Renal cortex interstitium (tissue), 11 donors: ENCODE measurements at regions not wholly inside any gene's neighbourhood (a gene's known extent, or its start where the extent isn't known, plus 50 kb on each side); places are given as distances from the start of the nearest gene placed in this dataset.

Experiments
- DNase-seq, 11 donors: peaks; one replicate each; pipeline ENCODE4 v3.0.0-alpha.2; 2013; ENCODE audit warnings: low read depth in 9 of 11, low spot score in 4 of 11; ENCODE audit errors: extremely low read depth in 1 of 11

DNA sequence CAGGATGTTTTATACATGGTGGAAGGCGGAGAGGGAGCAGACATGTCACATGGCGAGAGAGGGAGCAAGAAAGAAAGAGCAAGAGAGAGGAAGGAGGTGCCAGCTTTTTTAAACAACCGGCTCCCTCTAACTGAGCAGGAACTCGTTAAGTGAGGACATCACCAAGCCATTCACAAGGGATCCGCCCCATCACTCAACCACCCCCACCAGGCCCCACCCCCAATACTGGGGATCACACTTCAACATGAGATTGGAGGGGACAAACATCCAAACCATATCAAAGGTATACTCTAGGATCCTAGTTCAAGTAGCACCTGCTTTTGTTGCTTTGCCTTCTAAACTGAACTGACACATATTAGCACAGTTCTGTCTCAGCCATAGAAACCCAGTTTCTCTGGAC is 141.9 kb upstream of the KLF14 start:
- no peak for DNase-seq

DNA sequence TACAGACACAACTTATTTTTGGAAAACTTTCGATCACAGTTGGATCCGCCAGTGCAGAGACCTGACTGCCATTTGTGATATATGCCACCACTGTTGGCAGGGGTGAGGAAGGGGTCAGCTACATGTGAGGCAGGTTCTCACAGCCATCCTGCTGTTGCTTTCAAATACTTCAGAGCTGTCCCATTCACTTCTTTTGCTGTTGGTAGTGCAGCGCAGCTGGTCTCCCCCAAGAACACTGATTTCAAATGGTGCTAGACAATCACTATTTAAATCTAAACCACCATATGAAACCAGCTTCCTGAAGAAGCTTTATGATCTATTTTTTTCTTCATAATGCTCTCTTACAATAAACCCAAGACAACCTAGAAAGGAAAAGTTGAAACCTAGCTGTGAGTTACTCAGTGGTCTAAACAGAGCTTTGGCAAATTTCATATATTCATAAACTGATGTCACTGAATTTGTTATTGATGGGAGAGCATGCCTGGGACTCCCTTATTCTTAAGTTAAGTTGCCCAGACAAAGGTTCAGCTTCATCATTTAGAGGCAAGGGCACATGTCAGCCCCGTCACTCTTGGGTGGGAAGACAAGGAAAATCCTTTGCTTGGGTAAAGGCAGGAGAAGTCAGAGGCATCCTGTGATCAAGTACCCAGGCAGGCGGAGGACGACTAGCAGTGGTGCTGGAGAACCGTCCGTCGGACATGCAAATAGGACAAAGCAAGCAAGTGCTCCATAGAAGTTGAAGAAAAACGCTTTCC is 143.4 kb upstream of the KLF14 start:
- no peak for DNase-seq

DNA sequence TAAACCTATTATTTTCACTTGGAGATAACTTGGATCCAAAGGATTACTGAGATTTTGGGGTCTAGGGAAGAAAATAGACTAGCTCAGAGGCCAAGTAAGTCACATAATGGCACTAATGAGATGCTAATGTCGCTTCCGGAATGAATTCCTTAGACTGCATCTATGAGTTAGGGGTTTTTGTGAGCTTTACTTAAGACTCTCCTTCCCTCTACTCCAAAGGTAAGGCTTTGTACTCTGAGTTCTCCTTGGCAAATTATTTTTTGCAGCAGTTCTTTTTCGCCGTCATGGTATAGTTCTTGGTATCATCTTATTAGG is 143.9 kb upstream of the KLF14 start:
- no peak for DNase-seq

DNA sequence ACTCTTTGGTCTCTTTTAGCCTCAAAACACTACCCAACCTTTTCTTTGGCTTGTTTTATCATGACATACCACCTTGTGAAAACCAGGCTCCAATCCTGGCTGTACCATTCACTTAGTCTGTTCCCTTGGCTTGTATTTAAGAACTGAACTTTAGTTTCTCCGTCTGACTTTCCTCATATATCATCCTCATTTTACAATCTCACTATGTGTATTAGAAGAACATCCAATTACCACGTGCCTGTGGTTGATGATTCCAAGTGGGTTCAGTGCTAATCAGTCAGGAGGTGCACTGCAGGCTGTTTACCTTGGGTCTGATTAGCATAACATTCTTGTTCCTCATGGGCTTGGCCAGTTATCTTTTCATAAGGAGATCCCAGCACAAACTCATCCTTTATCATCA is 144.8 kb upstream of the KLF14 start:
- DNase-seq, result no peak

DNA sequence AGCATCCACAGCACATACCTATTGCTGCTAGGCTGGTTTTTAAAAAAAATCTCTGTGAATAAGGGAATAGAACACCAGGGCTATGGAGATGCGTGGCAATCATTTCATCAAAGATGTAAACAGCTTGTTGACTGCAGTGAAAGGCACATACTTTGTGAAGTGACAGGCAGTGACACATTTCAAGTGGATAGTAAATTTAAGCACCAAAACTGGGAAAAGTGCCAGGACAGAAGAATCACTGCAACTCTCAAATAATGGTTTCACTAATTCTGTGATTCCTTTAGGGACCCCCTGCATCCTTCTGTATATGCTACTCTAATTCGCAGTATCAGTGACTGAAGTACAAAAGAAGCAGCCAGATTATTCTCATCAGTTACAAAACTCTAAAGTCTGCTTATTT is 145.2 kb upstream of the KLF14 start:
- no peak for DNase-seq

DNA sequence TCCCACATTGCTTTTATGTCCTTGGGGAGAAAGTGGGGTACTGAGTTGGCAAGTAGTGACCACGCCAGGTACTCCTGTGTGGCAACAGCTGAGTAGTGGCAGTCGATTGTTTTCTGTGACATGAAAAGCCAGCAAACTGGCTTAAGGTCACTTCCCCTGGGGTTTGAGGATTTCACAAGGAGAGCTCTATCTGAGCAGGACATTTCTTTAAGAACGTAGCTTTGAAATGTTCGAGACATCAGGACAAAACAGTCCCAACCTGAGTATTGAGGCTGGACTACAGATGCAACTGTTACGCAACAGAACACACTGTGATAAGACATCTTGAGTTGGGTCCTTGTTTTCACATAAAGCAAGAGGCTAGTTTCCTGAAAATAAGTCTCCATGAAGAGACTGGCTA is 146.7 kb upstream of the KLF14 start:
- no peak for DNase-seq

DNA sequence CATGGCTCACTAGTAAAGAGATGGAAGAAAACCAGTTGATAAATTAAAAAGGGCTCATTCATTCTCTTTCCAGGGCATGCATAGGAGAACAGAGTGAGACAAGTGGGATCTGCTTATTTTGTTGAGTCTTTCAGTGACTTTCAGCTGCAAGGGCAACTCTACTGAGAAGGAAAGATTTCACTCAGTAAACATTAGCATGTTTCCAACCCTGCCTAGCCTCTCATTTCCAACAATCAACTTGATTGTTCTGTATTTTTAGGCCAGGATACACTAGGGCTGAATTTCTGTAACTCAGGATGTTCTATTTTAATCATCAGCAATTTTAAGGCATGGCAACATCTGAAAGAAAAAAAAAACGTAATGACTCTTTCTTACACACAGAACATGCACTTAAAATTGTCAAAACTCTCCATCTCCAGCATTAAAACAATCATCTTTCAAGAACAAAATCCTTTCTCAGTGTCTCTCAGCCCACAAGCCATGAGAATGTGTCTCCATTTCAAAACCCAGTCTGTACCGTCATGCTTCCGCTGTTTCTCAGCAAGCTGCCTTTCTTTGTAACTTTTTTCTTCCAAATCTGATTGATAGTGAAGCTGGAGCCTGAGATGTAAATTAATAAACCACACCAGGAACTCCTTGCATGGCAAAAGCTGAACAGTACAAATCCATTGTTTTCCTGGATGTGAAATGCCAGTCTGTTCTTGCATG is 147.2 kb upstream of the KLF14 start:
- no peak for DNase-seq

DNA sequence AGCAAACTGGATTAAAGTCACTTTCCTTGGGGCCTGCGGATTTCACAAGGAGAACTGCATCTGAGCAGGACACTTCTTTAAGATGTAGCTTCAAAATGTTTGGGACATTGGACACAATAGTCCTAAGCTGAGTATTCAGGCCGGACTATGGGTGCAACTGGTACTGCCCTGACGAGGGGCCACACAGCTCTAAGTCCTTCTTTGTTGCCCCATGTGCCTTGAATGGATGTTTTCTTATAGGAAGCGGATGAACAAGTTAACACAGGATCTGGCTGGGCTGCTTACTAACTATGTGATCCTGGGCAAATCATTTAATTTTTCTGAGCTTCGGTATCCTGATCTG is 147.8 kb upstream of the KLF14 start:
- DNase-seq, result no peak

DNA sequence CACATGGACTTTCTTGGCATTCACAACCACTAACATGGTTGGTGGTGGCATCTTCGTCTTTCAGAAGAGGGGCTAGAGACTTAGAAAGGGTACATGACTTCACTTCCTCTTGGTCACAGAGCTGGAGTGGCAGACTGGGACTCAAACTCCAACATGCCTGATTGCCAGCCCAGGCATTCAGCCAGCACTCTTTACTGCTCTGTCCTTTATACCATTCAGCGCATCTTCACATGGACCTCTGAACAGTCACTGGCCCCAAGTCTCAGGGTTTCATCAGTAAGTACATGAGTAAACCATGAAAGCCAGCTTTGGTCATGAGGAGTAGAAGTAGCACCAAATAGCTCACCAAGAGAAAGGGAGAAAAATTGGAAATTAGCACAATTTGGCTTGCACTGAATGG is 148.4 kb upstream of the KLF14 start:
- DNase-seq, result no peak

DNA sequence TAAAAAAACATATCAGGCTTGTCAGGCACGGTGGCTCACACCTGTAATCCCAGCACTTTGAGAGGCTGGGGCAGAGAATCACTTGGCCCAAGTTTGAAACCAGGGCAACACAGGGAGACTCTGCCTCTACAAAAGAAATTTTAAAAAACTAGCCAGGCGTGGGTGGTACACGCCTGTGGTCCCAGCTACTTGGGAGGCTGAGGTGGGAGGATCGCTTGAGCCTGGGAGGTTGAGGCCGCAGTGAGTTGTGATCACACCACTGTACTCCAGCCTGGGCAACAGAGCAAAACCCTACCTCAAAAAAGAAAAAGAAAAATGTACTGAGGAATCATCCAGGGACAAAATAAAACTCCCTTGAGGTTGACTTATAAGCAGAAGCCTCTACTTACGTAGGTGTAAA is 149.9 kb upstream of the KLF14 start:
- DNase-seq, result no peak

DNA sequence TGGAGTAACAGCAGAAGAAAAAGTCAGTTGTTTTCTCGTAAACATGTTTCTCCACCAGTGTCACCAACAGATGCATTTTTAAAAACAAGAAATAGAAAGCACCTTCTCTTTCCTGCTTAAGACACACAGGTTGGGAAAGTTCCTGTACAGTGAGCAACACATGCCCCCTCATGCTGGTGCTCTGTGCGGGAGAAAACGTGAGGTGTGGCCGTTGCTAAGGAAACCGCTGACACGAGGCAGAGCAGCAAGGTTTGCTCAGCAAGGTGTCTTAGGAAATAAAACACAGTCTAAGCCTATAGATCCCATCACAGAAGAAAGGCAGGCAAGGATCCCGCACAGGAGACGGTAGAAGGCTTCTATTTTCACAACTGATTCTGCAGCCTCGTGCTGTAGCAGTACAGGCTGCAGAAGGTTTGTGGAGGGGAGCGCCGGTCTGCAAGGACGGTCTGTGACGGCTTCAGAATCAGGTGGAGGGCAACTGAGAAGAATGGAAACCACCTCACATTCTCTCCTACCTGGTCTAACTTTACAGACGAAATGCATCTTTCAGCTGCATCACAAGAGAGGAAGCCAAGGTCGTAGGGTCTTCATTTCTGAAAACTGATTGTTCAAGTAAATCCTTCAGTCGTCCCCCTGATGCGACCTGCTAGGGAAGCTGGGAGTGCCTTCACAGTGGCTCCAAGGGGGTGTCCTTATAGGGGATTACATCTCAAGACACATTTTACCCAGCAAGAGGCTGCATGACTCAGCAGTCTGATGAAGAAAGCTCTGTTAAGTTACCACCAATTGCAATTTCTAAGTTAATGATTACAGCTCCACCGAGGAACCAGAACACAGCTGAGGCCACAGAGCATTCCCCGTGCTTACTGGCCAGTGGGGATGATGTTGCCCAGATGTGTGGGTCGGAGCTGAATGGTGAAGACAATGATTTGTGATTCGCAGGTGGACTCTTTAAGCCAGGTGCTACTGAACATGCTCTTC is 150.7 kb upstream of the KLF14 start:
- DNase-seq, result no peak

DNA sequence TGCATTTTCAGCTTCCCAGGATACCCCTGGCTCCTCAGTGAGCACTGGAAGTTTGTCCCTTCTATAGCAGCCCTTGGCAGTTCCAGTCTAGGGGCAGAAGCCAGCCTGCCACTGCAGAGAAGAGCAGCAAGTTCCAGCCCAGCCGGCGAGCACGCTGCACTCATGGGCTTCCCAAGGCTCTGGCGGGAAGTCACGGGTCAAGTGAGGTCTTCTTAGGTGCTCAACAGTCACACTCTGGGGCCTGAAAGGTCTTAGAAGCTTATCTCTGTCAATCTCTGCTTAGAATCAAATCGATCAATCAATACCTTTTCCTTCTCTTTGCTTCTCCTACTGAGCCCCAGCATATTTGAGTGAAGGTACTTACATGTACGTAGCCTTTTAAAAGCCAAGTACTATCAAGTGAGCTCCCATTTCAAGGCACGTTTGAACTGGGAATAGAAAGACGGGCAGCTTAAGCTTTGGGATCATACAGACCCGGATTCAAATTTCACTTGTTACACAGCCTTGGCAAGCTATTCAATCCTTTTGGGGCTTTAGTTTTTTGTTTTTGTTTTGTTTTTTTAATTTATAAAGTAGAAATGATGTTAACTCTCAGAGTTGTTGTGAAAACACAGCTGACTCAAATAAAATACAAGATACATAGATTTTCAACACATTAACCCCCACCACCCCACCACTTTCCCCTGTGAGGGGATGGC is 152.6 kb upstream of the KLF14 start:
- no peak for DNase-seq

DNA sequence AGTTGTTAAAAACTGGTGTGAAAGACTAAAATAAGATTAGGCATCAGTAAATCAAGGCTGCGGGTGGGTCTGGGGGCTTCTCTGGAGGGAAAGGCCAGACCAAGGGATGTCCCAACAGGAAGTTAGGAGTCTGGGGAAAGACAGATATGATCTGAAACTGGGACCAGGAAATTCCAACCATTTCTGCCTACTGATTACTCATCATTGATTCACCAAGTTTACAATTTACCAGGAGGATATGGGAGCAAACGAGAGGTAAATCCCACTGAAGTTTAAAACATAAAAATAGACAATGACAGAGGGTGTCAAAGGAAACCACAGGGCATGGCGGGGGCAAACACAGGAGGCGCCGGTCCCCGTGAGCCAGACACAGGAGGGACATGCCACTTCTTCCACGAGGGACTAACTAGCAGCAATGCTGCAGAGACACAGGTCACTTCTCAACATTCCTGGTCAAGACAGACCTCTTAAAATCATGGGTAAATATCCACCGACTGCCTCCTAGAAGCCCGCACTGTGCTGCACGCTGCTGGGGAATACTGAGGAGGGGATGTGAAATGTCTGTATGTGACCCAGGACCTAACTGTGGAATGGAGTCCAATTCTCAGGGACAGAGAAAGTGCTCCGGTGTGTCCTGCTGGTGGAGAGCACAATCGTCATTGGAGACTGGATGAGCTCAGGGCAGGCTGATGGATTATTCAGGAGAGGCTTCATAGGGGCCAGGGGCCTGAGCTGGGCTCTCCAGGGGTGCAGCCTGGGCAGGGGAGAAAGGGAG is 153.4 kb upstream of the KLF14 start:
- DNase-seq, result no peak

DNA sequence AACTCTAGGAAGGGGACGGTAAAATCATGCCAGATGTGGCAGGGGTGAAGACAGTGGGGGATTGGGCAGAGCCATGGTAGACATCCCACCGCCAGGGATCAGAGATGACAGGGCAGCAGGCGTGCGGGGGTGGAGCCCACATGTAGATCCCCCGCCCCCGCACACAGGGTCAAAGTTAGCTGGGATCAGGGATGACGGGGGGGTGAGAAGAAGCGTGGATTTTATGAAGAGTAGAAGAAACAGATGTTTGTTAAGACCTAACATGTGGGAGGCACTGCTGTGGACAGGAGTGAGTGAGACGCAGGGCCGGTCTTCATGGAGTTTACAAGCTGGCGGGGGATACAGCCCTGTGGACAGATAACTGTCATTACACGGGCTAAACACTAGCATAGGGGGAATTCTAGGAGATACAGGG is 154.0 kb upstream of the KLF14 start:
- no peak for DNase-seq

DNA sequence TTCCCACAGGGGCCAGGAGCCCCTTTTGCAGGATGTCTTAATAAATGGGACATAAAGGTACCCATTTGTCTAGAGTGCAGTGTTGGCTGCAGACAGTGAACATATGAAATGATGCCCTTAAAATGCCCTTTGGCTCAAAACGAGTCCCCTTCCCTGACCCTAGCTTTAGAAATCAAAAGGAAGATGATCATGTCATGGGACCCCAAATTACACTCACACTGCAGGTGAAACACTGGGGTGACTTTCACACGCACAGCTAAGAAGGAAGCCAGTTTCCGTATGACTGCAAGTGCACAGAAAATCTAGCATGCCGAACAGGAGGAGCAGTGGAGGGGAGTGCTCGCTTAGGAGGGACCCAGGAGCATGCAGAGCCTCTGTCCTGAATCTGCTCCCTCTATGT is 154.5 kb upstream of the KLF14 start:
- DNase-seq, result no peak

DNA sequence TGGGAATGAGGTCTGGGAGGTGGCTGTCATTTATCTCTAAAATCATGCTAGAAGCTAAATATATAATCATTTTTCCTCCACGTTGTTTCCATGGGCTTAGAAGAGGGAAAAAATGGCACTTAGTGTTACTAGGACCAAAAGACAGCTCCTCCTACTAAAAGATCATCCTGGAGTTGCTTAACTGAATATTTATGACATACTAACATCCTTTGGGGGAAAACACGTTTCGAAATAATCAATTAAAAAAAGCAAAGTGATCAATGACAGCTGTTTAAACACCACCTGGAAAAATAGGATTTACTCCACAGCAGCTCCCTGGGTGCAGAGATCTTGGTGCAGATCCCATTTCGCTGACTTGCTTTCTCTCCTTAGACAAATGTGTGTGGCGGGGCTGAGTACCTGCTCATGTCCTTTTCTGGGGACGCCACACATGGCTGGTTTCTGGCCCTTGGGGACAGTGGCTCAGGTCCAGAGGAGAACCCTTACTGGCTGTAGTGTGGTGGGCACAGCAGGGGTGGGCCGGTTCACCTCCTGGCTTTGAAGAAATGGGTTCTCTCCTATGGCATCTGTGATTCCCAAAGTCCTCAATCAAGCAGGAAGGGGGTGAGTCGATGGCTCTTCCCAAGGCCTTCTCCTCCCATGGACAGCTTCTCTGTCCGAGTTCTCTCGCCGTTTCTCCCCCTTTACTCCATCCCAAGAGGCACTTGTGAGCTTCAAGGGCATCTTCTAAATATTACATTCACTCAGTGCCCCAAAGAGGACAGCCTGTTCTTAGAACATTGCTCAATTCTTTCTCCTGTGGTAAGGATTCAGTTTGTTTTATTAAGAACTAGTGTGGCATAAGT is 156.4 kb upstream of the KLF14 start:
- no peak for DNase-seq

DNA sequence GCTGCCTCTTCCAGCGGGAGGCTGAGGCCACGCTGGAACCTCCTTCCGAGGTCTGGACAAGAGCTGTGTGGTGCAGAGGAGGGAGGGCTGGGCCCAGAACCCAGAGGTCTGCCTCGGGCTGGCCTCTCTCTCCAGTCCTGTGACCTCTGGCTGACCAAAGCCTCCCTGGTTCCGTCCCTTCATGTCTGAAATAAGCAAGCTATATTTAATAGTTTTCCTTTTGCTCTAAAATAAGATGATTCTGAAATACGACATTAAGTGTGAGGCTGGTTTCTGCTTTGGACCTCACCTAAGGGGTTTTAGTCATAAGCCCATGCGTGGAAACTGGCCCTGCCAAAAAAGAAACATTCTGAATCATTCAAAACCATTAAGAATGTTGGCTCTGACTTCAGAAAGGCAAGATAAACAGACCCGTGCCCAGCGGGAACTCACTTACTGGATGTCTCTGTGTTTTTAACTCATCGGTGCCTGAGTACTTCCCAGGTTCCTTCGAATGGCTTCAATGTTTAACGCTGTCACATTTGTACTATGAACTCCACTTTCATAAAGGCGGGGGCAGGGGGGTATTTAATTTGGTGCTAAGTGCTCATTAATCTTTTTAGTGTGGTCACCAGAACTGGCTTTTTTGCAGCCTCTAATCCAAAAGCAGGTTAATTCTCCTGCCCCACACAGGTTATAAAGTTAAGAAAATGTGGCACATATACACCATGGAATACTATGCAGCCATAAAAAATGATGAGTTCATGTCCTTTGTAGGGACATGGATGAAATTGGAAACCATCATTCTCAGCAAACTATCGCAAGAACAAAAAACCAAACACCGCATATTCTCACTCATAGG is 157.5 kb upstream of the KLF14 start:
- DNase-seq, result no peak
